ENCODE measurements at regions not wholly inside any gene's neighbourhood (a gene's known extent, or its start where the extent isn't known, plus 50 kb on each side); places are given as distances from the start of the nearest gene placed in this dataset.
"Not testable (repeated sequence)": the region's sequence is repeated elsewhere in the genome, so short reads cannot be mapped to it uniquely, and the experiment has no call there.

DNA sequence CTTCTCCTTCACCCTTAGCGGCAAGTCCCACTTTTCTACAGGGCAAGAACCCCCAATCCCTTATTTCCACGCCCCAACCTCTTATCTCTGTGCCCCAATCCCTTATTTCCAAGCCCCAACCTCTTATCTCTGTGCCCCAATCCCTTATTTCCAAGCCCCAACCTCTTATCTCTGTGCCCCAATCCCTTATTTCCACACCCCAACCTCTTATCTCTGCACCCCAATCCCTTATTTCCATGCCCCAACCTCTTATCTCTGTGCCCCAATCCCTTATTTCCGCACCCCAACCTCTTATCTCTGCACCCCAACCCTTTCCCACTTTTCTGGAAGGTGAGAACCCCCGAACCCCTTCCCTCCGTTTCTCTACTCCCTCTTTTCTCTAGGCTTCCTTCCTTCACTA, 116.1 kb upstream of the GJE1 start:
- H3K27me3 ChIP-seq (ENCODE audit: control insufficient read depth in 1 of 2, insufficient read depth in 2 of 2, low read length in 1 of 2); ATAC-seq (ENCODE audit: low FRiP score); H3K4me1 ChIP-seq (ENCODE audit: control insufficient read depth in 1 of 2, insufficient read depth in 2 of 2, low read length in 2 of 2); intact Hi-C loops (cut with DNase I); H3K9me3 ChIP-seq (ENCODE audit: control insufficient read depth, low read length); DNase-seq; H3K36me3 ChIP-seq (ENCODE audit: control insufficient read depth in 1 of 2, insufficient read depth in 2 of 2, low read length in 1 of 2); H3K4me3 ChIP-seq (ENCODE audit: low read length in 2 of 2); H3K27ac ChIP-seq (ENCODE audit: low read depth in 1 of 2, low read length in 2 of 2): not testable (repeated sequence)
- 89 to 94% methylated on average over 4 of the region's 5 CpGs for WGBS, 2 donors

DNA sequence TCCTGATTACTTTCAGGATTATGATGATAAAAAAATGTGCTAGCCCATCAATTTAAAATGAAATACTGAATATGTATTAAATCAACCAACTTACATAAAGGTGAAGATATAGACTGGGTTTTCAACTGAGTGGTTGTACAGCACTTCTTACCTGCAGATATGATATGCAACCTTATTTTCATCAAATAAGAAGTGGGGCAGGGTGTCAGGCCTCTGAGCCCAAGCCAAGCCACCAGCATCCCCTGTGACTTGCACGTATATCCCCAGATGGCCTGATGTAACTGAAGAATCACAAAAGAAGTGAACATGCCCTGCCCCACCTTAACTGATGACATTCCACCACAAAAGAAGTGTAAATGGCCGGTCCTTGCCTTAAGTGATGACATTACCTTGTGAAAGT, 117.3 kb upstream of the GJE1 start:
- H3K4me1 ChIP-seq (ENCODE audit: control insufficient read depth in 1 of 2, insufficient read depth in 2 of 2, low read length in 2 of 2); intact Hi-C loops (cut with DNase I); H3K9me3 ChIP-seq (ENCODE audit: control insufficient read depth, low read length); H3K27me3 ChIP-seq (ENCODE audit: control insufficient read depth in 1 of 2, insufficient read depth in 2 of 2, low read length in 1 of 2); H3K4me3 ChIP-seq (ENCODE audit: low read length in 2 of 2); H3K27ac ChIP-seq (ENCODE audit: low read depth in 1 of 2, low read length in 2 of 2); DNase-seq; H3K36me3 ChIP-seq (ENCODE audit: control insufficient read depth in 1 of 2, insufficient read depth in 2 of 2, low read length in 1 of 2); ATAC-seq (ENCODE audit: low FRiP score): not testable (repeated sequence)
- 67 to 84% methylated on average over 1 to 2 of the region's 2 CpGs for WGBS, 2 donors

DNA sequence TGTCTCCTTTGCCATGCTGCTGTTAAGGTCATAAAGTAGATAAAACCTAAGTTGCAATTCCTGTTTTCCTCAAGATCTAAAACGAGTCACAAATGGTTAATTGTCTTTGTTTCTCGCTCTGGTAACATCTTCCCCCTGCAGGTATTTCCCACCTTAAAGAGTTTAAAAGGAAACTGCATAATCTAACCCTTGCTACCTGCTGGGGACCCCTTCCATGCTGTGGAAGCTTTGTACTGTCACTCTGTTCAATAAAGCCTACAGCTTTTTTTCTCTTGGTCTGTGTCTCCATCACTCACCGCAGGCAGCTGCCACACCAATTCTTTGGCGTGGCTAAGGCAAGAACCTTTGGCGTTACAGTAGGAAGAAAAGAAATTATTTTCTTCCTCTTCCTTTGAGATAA, 117.7 kb upstream of the GJE1 start:
- WGBS, 2 donors: 27 to 38% methylated on average over 5 of the region's 5 CpGs
- no peaks in the 10 kb centered on the region for H3K27me3 ChIP-seq (ENCODE audit: control insufficient read depth in 1 of 2, insufficient read depth in 2 of 2, low read length in 1 of 2)
- H3K36me3 ChIP-seq (ENCODE audit: control insufficient read depth in 1 of 2, insufficient read depth in 2 of 2, low read length in 1 of 2): no peaks in the 10 kb centered on the region
- H3K9me3 ChIP-seq (ENCODE audit: control insufficient read depth, low read length): no peaks in the 10 kb centered on the region
- intact Hi-C loops (cut with DNase I): no loop called here
- no peak overlapping the region for H3K27ac ChIP-seq (ENCODE audit: low read depth in 1 of 2, low read length in 2 of 2)
- ATAC-seq (ENCODE audit: low FRiP score) (no peak), DNase-seq (no peak)
- no peak overlapping the region for H3K4me3 ChIP-seq (ENCODE audit: low read length in 2 of 2)
- no peaks in the 10 kb centered on the region for H3K4me1 ChIP-seq (ENCODE audit: control insufficient read depth in 1 of 2, insufficient read depth in 2 of 2, low read length in 2 of 2)

DNA sequence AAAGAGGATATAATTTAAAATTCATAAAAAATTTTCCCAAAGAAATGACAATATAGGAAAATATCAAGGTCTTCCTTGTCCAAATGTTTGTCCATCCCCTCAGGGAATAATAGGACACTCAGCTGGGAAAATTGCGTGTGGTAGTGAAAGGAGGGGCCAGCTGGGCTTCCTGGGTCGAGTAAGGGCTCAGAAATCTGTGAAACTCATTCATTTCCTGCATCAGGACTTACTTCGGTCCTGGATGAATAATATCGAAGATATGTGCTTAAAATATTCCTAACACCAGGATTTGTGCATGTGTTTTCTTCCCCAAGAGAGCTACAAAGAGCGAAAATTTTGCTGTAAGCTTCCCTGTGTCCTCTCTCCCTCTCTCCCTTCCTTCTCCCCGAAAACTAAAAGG, 118.2 kb upstream of the GJE1 start:
- no peaks in the 10 kb centered on the region for H3K9me3 ChIP-seq (ENCODE audit: control insufficient read depth, low read length)
- no peaks in the 10 kb centered on the region for H3K4me1 ChIP-seq (ENCODE audit: control insufficient read depth in 1 of 2, insufficient read depth in 2 of 2, low read length in 2 of 2)
- no peaks in the 10 kb centered on the region for H3K27me3 ChIP-seq (ENCODE audit: control insufficient read depth in 1 of 2, insufficient read depth in 2 of 2, low read length in 1 of 2)
- H3K27ac ChIP-seq (ENCODE audit: low read depth in 1 of 2, low read length in 2 of 2): no peak overlapping the region
- ATAC-seq (ENCODE audit: low FRiP score): no peak
- WGBS, 2 donors: 4 to 5% methylated on average over 6 of the region's 6 CpGs
- no peak overlapping the region for H3K4me3 ChIP-seq (ENCODE audit: low read length in 2 of 2)
- DNase-seq: peak in 1 of 2 donors; percentile 36
- no peaks in the 10 kb centered on the region for H3K36me3 ChIP-seq (ENCODE audit: control insufficient read depth in 1 of 2, insufficient read depth in 2 of 2, low read length in 1 of 2)
- intact Hi-C loops (cut with DNase I): no loop called here

DNA sequence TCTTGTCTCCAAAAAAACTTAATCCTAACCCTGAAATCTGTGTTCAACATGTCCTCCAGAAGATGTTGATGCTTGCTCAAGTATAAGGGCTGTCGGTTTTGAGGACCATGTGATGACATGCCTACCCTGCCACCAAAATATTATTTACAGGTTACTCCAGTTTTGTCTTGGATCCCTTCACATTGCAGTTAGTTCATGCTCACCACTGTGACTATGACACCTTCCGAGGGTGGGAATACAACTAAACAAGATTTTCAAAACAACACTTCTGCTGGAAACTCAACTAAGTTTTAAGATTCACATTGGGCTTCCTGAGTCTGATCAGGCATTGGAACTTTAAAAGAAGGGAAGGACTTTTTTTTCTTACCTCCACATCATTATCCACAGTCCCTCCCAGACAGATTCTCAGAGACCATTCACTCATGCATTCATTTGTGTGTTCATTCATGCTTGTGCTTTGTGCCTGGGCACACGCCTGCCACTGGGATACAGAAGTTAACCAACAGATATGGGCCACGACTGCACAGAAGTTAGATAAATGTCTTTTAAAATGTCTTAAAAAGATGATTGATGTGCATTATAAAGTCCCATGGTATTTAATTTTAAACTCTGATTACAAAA, 118.7 kb upstream of the GJE1 start:
- Histone ChIP-seq H3K36me3 (ENCODE audit: control insufficient read depth in 1 of 2, insufficient read depth in 2 of 2, low read length in 1 of 2) (no peaks in the 10 kb centered on the region), H3K9me3 (ENCODE audit: control insufficient read depth, low read length) (no peaks in the 10 kb centered on the region), H3K4me1 (ENCODE audit: control insufficient read depth in 1 of 2, insufficient read depth in 2 of 2, low read length in 2 of 2) (no peaks in the 10 kb centered on the region), H3K27ac (ENCODE audit: low read depth in 1 of 2, low read length in 2 of 2) (no peak overlapping the region), H3K4me3 (ENCODE audit: low read length in 2 of 2) (no peak overlapping the region), H3K27me3 (ENCODE audit: control insufficient read depth in 1 of 2, insufficient read depth in 2 of 2, low read length in 1 of 2) (no peaks in the 10 kb centered on the region)
- DNase-seq (no peak), ATAC-seq (ENCODE audit: low FRiP score) (no peak)
- intact Hi-C loops (cut with DNase I): no loop called here
- WGBS, 2 donors: 68 to 69% methylated on average over 4 of the region's 4 CpGs

DNA sequence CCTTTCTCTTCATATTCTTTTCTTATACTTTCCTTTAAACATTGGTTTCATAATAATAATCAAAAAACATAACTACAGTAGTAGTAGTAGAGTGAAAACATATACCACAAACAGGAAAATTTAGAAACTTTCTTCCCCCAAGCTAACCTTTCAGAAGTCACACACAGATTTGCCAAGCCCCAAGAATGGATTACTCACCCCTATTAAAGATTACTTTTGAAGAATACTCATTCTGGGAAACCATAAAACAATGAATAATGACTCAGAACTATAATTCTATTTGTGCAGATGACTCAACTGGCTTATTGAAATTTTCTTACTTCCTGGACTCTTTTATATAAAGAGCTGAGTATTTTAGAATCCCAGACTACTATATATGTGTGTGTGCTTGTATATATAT, 119.4 kb upstream of the GJE1 start:
- no peaks in the 10 kb centered on the region for H3K9me3 ChIP-seq (ENCODE audit: control insufficient read depth, low read length)
- H3K4me3 ChIP-seq (ENCODE audit: low read length in 2 of 2): no peak overlapping the region
- H3K36me3 ChIP-seq (ENCODE audit: control insufficient read depth in 1 of 2, insufficient read depth in 2 of 2, low read length in 1 of 2): no peaks in the 10 kb centered on the region
- no peak for ATAC-seq (ENCODE audit: low FRiP score)
- H3K4me1 ChIP-seq (ENCODE audit: control insufficient read depth in 1 of 2, insufficient read depth in 2 of 2, low read length in 2 of 2): no peaks in the 10 kb centered on the region
- intact Hi-C loops (cut with DNase I): no loop called here
- DNase-seq: no peak
- H3K27ac ChIP-seq (ENCODE audit: low read depth in 1 of 2, low read length in 2 of 2): no peak overlapping the region
- no peaks in the 10 kb centered on the region for H3K27me3 ChIP-seq (ENCODE audit: control insufficient read depth in 1 of 2, insufficient read depth in 2 of 2, low read length in 1 of 2)

DNA sequence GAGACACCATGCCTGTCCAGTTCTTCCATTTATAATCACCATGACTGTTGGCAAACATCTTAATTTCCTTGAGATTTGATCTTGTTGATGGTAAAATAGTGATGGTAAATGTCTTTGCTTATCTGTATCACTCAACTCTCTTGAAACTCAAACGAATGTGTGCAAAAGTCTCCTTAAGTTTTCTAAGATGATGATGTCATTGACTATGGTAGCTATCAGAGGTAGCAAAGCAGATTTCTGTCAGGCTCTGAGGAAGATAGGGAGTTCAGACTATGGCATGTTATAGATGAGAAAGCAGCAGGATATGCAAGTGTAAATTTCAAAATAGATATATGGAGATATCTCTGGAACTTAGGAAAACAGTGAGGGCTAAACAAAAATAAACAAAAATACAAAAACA, 121.0 kb upstream of the GJE1 start:
- Histone ChIP-seq H3K27ac (ENCODE audit: low read depth in 1 of 2, low read length in 2 of 2) (no peak overlapping the region), H3K4me3 (ENCODE audit: low read length in 2 of 2) (no peak overlapping the region), H3K4me1 (ENCODE audit: control insufficient read depth in 1 of 2, insufficient read depth in 2 of 2, low read length in 2 of 2) (no peaks in the 10 kb centered on the region), H3K27me3 (ENCODE audit: control insufficient read depth in 1 of 2, insufficient read depth in 2 of 2, low read length in 1 of 2) (no peaks in the 10 kb centered on the region), H3K9me3 (ENCODE audit: control insufficient read depth, low read length) (no peaks in the 10 kb centered on the region), H3K36me3 (ENCODE audit: control insufficient read depth in 1 of 2, insufficient read depth in 2 of 2, low read length in 1 of 2) (no peaks in the 10 kb centered on the region)
- no peak for DNase-seq
- WGBS, 2 donors: 65 to 69% methylated on average over 1 of the region's 1 CpG
- intact Hi-C loops (cut with DNase I): no loop called here
- no peak for ATAC-seq (ENCODE audit: low FRiP score)

DNA sequence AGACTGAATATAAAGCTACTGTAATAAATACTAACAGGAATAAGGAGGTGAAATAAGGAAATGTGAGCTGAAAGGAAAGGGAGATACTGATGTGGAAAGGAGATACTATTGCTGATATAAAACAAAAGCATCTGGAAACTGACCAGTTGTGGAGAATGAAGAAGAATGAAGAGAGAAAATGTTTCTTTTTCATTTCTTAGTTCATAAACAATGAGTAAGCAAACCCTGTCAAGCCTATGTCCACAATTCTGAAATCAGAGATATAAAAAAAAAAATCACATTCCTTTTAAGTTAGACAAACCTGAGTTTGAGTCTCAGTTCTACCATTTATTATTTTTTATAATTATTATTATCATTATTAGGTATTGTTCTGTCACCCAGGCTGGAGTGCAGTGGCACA, 121.6 kb upstream of the GJE1 start:
- Histone ChIP-seq H3K4me1 (ENCODE audit: control insufficient read depth in 1 of 2, insufficient read depth in 2 of 2, low read length in 2 of 2) (no peaks in the 10 kb centered on the region), H3K27me3 (ENCODE audit: control insufficient read depth in 1 of 2, insufficient read depth in 2 of 2, low read length in 1 of 2) (no peaks in the 10 kb centered on the region), H3K9me3 (ENCODE audit: control insufficient read depth, low read length) (no peaks in the 10 kb centered on the region), H3K36me3 (ENCODE audit: control insufficient read depth in 1 of 2, insufficient read depth in 2 of 2, low read length in 1 of 2) (no peaks in the 10 kb centered on the region), H3K4me3 (ENCODE audit: low read length in 2 of 2) (no peak overlapping the region), H3K27ac (ENCODE audit: low read depth in 1 of 2, low read length in 2 of 2) (no peak overlapping the region)
- DNase-seq (no peak), ATAC-seq (ENCODE audit: low FRiP score) (no peak)
- intact Hi-C loops (cut with DNase I): no loop called here

DNA sequence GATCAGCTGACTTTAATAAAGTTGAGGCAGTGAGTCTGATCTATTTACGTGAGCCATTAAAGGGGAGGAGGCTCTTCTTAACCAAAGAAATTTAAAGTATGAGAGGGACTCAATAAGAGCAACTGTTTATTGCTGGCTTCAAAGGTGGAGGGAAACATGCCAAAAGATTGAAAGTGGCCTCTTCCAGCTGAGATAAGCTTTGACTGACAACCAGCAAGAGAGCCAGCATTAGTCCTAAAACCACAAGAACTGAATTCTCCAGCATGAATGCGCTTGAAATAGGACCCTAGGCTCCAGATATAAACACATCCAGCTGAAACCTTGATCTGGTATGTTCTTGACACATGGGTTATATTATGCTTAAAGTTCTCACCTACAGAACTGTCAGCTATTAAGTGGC, 123.1 kb upstream of the GJE1 start:
- 41 to 50% methylated on average over 2 of the region's 2 CpGs for WGBS, 2 donors
- H3K4me1 ChIP-seq (ENCODE audit: control insufficient read depth in 1 of 2, insufficient read depth in 2 of 2, low read length in 2 of 2): no peaks in the 10 kb centered on the region
- H3K36me3 ChIP-seq (ENCODE audit: control insufficient read depth in 1 of 2, insufficient read depth in 2 of 2, low read length in 1 of 2): no peaks in the 10 kb centered on the region
- no peak overlapping the region for H3K4me3 ChIP-seq (ENCODE audit: low read length in 2 of 2)
- no peaks in the 10 kb centered on the region for H3K27me3 ChIP-seq (ENCODE audit: control insufficient read depth in 1 of 2, insufficient read depth in 2 of 2, low read length in 1 of 2)
- no peaks in the 10 kb centered on the region for H3K9me3 ChIP-seq (ENCODE audit: control insufficient read depth, low read length)
- DNase-seq (no peak), ATAC-seq (ENCODE audit: low FRiP score) (no peak)
- intact Hi-C loops (cut with DNase I): no loop called here
- no peak overlapping the region for H3K27ac ChIP-seq (ENCODE audit: low read depth in 1 of 2, low read length in 2 of 2)
